Right lobe of liver (tissue), 4 donors: ENCODE measurements at regions not wholly inside any gene's neighbourhood (a gene's known extent, or its start where the extent isn't known, plus 50 kb on each side); places are given as distances from the start of the nearest gene placed in this dataset.

Experiments used
- CTCF ChIP-seq, 4 donors: fragments of 200-600 bp in 3 of 4; fragments of 450-650 bp in 1 of 4; IDR thresholded peaks; one replicate each; pipeline versions ENCODE4 v1.5.1 to v1.8.0; 2016 to 2022; ENCODE audit warnings: antibody characterized with exemption in 4 of 4, mild to moderate bottlenecking in 2 of 4
- POLR2A ChIP-seq: fragments of 450-650 bp; IDR thresholded peaks from one replicate; pipeline ENCODE4 v1.6.1; 2017; ENCODE audit warnings: antibody characterized with exemption, mild to moderate bottlenecking
- donor health status: DM: no; HTN: no; CAD: no.
- donor health status: DM: no; HTN: no; CAD: no.
- donor health status: DM: no; HTN: yes; CAD: no.

GRCh38 chr20:52349806-52350205, 158.2 kb upstream of the ZFP64 start:
- TF ChIP-seq POLR2A: no peak
- no peak for TF ChIP-seq CTCF (IDR thresholded peaks at IDR 0.05)
